ENCODE measurements at regions not wholly inside any gene's neighbourhood (a gene's known extent, or its start where the extent isn't known, plus 50 kb on each side); places are given as distances from the start of the nearest gene placed in this dataset.

- TF ChIP-seq, protein P1, sequence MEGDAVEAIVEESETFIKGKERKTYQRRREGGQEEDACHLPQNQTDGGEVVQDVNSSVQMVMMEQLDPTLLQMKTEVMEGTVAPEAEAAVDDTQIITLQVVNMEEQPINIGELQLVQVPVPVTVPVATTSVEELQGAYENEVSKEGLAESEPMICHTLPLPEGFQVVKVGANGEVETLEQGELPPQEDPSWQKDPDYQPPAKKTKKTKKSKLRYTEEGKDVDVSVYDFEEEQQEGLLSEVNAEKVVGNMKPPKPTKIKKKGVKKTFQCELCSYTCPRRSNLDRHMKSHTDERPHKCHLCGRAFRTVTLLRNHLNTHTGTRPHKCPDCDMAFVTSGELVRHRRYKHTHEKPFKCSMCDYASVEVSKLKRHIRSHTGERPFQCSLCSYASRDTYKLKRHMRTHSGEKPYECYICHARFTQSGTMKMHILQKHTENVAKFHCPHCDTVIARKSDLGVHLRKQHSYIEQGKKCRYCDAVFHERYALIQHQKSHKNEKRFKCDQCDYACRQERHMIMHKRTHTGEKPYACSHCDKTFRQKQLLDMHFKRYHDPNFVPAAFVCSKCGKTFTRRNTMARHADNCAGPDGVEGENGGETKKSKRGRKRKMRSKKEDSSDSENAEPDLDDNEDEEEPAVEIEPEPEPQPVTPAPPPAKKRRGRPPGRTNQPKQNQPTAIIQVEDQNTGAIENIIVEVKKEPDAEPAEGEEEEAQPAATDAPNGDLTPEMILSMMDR (optimal IDR thresholded peaks at IDR 0.05 in 1 of 3, IDR thresholded peaks at IDR 0.05 in 1 of 3, conservative IDR thresholded peaks at IDR 0.05 in 1 of 3; ENCODE audit: extremely low read depth in 1 of 3, insufficient read depth in 2 of 3, low read length in 3 of 3) = peak in 2 of 3 experiments; percentile 12 to 33
- no peak for TF ChIP-seq EZH2 (IDR thresholded peaks at IDR 0.05; ENCODE audit: low read length)
Observed at GRCh38 chr3:166013073-166013679, 176.0 kb upstream of the BCHE start.

Data from keratinocyte (primary cell).